Liver (tissue), 3 donors: ENCODE measurements at regions not wholly inside any gene's neighbourhood (a gene's known extent, or its start where the extent isn't known, plus 50 kb on each side); places are given as distances from the start of the nearest gene placed in this dataset.

Source experiments
- CTCF ChIP-seq: fragments of 150-350 bp; IDR thresholded peaks from 2 replicates; pipeline ENCODE4 v1.5.1; 2017; ENCODE audit warnings: improper control_type of control experiment, low read depth, low read length; ENCODE audit not compliant: missing input control
- EGR1 ChIP-seq, 2 donors: IDR thresholded peaks; 2 replicates each; pipeline ENCODE4 v1.6.1; 2016 to 2018; ENCODE audit warnings: antibody characterized with exemption in 2 of 2, low read depth in 2 of 2
- GABPA ChIP-seq, 2 donors: IDR thresholded peaks in 1 of 2; conservative IDR thresholded peaks in 1 of 2; 2 replicates each; pipeline ENCODE4 v1.6.1; 2016; ENCODE audit warnings: antibody characterized with exemption in 2 of 2, mild to moderate bottlenecking in 1 of 2, moderate library complexity in 1 of 2
- HNF4A ChIP-seq, 2 donors: conservative IDR thresholded peaks; 2 replicates each; pipeline ENCODE4 v1.6.1; 2016; ENCODE audit warnings: antibody characterized with exemption in 2 of 2, mild to moderate bottlenecking in 2 of 2
- JUND ChIP-seq, 2 donors: IDR thresholded peaks; 2 replicates each; pipeline ENCODE4 v1.6.1; 2016; ENCODE audit warnings: antibody characterized with exemption in 2 of 2
- MAX ChIP-seq: IDR thresholded peaks from 2 replicates; pipeline ENCODE4 v1.6.1; 2016; ENCODE audit warnings: antibody characterized with exemption
- RAD21 ChIP-seq, 2 donors: IDR thresholded peaks; 2 replicates each; pipeline ENCODE4 v1.6.1; 2016; ENCODE audit warnings: antibody characterized with exemption in 2 of 2, mild to moderate bottlenecking in 2 of 2
- REST ChIP-seq: IDR thresholded peaks from 2 replicates; pipeline ENCODE4 v1.6.1; 2016; ENCODE audit warnings: antibody characterized with exemption, mild to moderate bottlenecking
- TAF1 ChIP-seq: conservative IDR thresholded peaks from 2 replicates; pipeline ENCODE4 v1.6.1; 2016; ENCODE audit warnings: antibody characterized with exemption, mild to moderate bottlenecking
- YY1 ChIP-seq: IDR thresholded peaks from 2 replicates; pipeline ENCODE4 v1.6.1; 2016; ENCODE audit warnings: antibody characterized with exemption, mild to moderate bottlenecking
- TF ChIP-seq, protein P1 (sequence below): IDR thresholded peaks from 2 replicates; pipeline ENCODE4 v1.6.1; 2016; ENCODE audit warnings: antibody characterized with exemption
- TF ChIP-seq, protein P2 (sequence below): IDR thresholded peaks from 2 replicates; pipeline ENCODE4 v1.6.1; 2016; ENCODE audit warnings: antibody characterized with exemption
- donor health status: healthy.
- donor health status: healthy.

DNA sequence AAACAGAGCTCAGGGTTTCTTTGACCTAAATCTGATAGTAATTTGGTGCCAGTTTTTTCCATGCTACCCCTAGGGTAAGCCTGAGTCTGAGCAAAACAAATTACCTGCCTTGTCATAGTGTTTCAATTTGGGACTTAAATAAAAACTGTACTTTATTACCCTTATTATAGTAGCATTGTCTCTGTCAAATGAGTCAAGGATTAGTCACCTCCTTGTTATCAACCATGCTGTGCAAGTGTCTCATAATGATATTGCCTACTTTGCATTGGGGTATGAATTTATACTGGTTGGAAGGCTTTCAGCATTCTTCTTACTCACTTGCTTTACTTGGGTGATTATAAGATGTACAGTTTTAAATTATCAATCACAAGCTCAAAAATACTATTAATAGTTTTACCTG, 380.0 kb downstream of the LRFN5 start:
- TF ChIP-seq MAX (no peak), CTCF (no peak), EGR1 (IDR thresholded peaks at IDR 0.05; ENCODE audit: low read depth in 2 of 2) (no peak), RAD21 (IDR thresholded peaks at IDR 0.05) (no peak), HNF4A (conservative IDR thresholded peaks at IDR 0.05) (no peak), YY1 (no peak), JUND (IDR thresholded peaks at IDR 0.05) (no peak), REST (no peak), TAF1 (no peak), GABPA (IDR thresholded peaks at IDR 0.05 in 1 of 2, conservative IDR thresholded peaks at IDR 0.05 in 1 of 2) (no peak)
- TF ChIP-seq, protein P1, sequence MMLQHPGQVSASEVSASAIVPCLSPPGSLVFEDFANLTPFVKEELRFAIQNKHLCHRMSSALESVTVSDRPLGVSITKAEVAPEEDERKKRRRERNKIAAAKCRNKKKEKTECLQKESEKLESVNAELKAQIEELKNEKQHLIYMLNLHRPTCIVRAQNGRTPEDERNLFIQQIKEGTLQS, result no peak
- TF ChIP-seq, protein P2, sequence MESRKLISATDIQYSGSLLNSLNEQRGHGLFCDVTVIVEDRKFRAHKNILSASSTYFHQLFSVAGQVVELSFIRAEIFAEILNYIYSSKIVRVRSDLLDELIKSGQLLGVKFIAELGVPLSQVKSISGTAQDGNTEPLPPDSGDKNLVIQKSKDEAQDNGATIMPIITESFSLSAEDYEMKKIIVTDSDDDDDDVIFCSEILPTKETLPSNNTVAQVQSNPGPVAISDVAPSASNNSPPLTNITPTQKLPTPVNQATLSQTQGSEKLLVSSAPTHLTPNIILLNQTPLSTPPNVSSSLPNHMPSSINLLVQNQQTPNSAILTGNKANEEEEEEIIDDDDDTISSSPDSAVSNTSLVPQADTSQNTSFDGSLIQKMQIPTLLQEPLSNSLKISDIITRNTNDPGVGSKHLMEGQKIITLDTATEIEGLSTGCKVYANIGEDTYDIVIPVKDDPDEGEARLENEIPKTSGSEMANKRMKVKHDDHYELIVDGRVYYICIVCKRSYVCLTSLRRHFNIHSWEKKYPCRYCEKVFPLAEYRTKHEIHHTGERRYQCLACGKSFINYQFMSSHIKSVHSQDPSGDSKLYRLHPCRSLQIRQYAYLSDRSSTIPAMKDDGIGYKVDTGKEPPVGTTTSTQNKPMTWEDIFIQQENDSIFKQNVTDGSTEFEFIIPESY, result no peak
